Thymus (tissue), 11 donors: ENCODE measurements at regions not wholly inside any gene's neighbourhood (a gene's known extent, or its start where the extent isn't known, plus 50 kb on each side); places are given as distances from the start of the nearest gene placed in this dataset.

ENCODE experiments used
- DNase-seq, 9 donors: peaks; one replicate each; pipeline ENCODE4 v3.0.0-alpha.2; 2013; ENCODE audit warnings: low spot score in 9 of 9, low read depth in 6 of 9, missing footprints in 1 of 9
- H3K27ac ChIP-seq, 2 donors: one replicate each; pipeline ENCODE4 v1.5.1; 2013; ENCODE audit warnings: control low read depth in 1 of 2, low read depth in 1 of 2, low read length in 1 of 2, mild to moderate bottlenecking in 1 of 2, moderate library complexity in 1 of 2
- H3K27me3 ChIP-seq, 2 donors: one replicate each; pipeline ENCODE4 v1.5.1; 2013; ENCODE audit warnings: low read length in 1 of 2; ENCODE audit not compliant: control insufficient read depth in 2 of 2, insufficient read depth in 1 of 2
- H3K36me3 ChIP-seq, 2 donors: one replicate each; pipeline ENCODE4 v1.5.1; 2013; ENCODE audit warnings: low read length in 1 of 2, mild to moderate bottlenecking in 1 of 2, moderate library complexity in 1 of 2; ENCODE audit not compliant: control insufficient read depth in 2 of 2, insufficient read depth in 2 of 2
- H3K4me1 ChIP-seq, 2 donors: one replicate each; pipeline ENCODE4 v1.5.1; 2013; ENCODE audit warnings: low read length in 2 of 2; ENCODE audit not compliant: control insufficient read depth in 2 of 2, insufficient read depth in 2 of 2
- H3K4me3 ChIP-seq, 2 donors: one replicate each; pipeline ENCODE4 v1.5.1; 2013; ENCODE audit warnings: low read length in 2 of 2, control low read depth in 1 of 2, mild to moderate bottlenecking in 1 of 2
- H3K9me3 ChIP-seq, 2 donors: one replicate each; pipeline ENCODE4 v1.5.1; 2013; ENCODE audit warnings: low read length in 1 of 2, mild to moderate bottlenecking in 1 of 2; ENCODE audit not compliant: control insufficient read depth in 2 of 2, insufficient read depth in 1 of 2
- WGBS: extraction: QIAGEN DNeasy Blood & Tissue Kit; methylation state at CpG from one replicate; pipeline ENCODE4 v1.1.7; 2013; 5-methylcytosine and 5-hydroxymethylcytosine counted together
- donor health status: healthy.

GRCh38 chr1:199741586-199741985 is 285.9 kb upstream of the NR5A2 start:
- no peak overlapping the region for H3K4me3 ChIP-seq
- H3K4me1 ChIP-seq, result no peaks in the 10 kb centered on the region
- no peaks in the 10 kb centered on the region for H3K27me3 ChIP-seq
- no peak overlapping the region for H3K27ac ChIP-seq
- DNase-seq, result no peak
- no peaks in the 10 kb centered on the region for H3K9me3 ChIP-seq
- WGBS, result 91% methylated on average over 7 of the region's 7 CpGs
- no peaks in the 10 kb centered on the region for H3K36me3 ChIP-seq

GRCh38 chr1:199742547-199742946 is 285.0 kb upstream of the NR5A2 start:
- WGBS, result 95% methylated on average over 2 of the region's 2 CpGs
- no peaks in the 10 kb centered on the region for H3K9me3 ChIP-seq
- no peak overlapping the region for H3K27ac ChIP-seq
- H3K4me3 ChIP-seq, result no peak overlapping the region
- no peaks in the 10 kb centered on the region for H3K27me3 ChIP-seq
- DNase-seq, result no peak
- no peaks in the 10 kb centered on the region for H3K4me1 ChIP-seq
- H3K36me3 ChIP-seq, result no peaks in the 10 kb centered on the region

- Histone ChIP-seq H3K4me1 (no peaks in the 10 kb centered on the region), H3K4me3 (no peak overlapping the region), H3K27me3 (no peaks in the 10 kb centered on the region), H3K27ac (no peak overlapping the region), H3K9me3 (no peaks in the 10 kb centered on the region), H3K36me3 (no peaks in the 10 kb centered on the region)
- no peak for DNase-seq
- 90% methylated on average over 5 of the region's 5 CpGs for WGBS
Measured at GRCh38 chr1:199743227-199743626, 284.3 kb upstream of the NR5A2 start.

GRCh38 chr1:199746666-199747384 is 280.7 kb upstream of the NR5A2 start:
- Histone ChIP-seq H3K36me3 (no peaks in the 10 kb centered on the region), H3K4me1 (no peaks in the 10 kb centered on the region), H3K27ac (no peak overlapping the region), H3K9me3 (no peaks in the 10 kb centered on the region), H3K27me3 (no peaks in the 10 kb centered on the region), H3K4me3 (no peak overlapping the region)
- no peak for DNase-seq
- WGBS, result 97% methylated on average over 2 of the region's 2 CpGs

- WGBS, result 91% methylated on average over 17 of the region's 17 CpGs
- Histone ChIP-seq H3K4me1 (no peaks in the 10 kb centered on the region), H3K36me3 (no peaks in the 10 kb centered on the region), H3K27ac (peak overlapping the region in 1 of 2 donors; percentile 15), H3K27me3 (no peaks in the 10 kb centered on the region), H3K4me3 (no peak overlapping the region), H3K9me3 (no peaks in the 10 kb centered on the region)
- DNase-seq, result peak in 1 of 9 donors; percentile 2
Measured at GRCh38 chr1:199747984-199748383, 279.5 kb upstream of the NR5A2 start.

- Histone ChIP-seq H3K27ac (no peak overlapping the region), H3K4me1 (no peaks in the 10 kb centered on the region), H3K4me3 (no peak overlapping the region), H3K27me3 (no peaks in the 10 kb centered on the region), H3K36me3 (no peaks in the 10 kb centered on the region), H3K9me3 (no peaks in the 10 kb centered on the region)
- DNase-seq, result no peak
- WGBS, result 93% methylated on average over 5 of the region's 5 CpGs
Measured at GRCh38 chr1:199751506-199751905, 276.0 kb upstream of the NR5A2 start.

GRCh38 chr1:199751962-199752687 is 275.4 kb upstream of the NR5A2 start:
- Histone ChIP-seq H3K27me3 (no peaks in the 10 kb centered on the region), H3K36me3 (no peaks in the 10 kb centered on the region), H3K4me1 (no peaks in the 10 kb centered on the region), H3K27ac (no peak overlapping the region), H3K4me3 (no peak overlapping the region), H3K9me3 (no peaks in the 10 kb centered on the region)
- 97% methylated on average over 4 of the region's 4 CpGs for WGBS
- no peak for DNase-seq

GRCh38 chr1:199752688-199753027 is 274.9 kb upstream of the NR5A2 start:
- 54% methylated on average over 2 of the region's 2 CpGs for WGBS
- Histone ChIP-seq H3K27me3 (no peaks in the 10 kb centered on the region), H3K9me3 (no peaks in the 10 kb centered on the region)

GRCh38 chr1:199753513-199753912 is 274.0 kb upstream of the NR5A2 start:
- no peak for DNase-seq

More at GRCh38 chr1:199752688-199753027, 274.9 kb upstream of the NR5A2 start:
- H3K4me1 ChIP-seq, result no peaks in the 10 kb centered on the region
- DNase-seq, result no peak
- H3K4me3 ChIP-seq, result no peak overlapping the region
- H3K36me3 ChIP-seq, result no peaks in the 10 kb centered on the region
- no peak overlapping the region for H3K27ac ChIP-seq

More at GRCh38 chr1:199753513-199753912, 274.0 kb upstream of the NR5A2 start:
- Histone ChIP-seq H3K9me3 (no peaks in the 10 kb centered on the region), H3K36me3 (no peaks in the 10 kb centered on the region), H3K4me1 (no peaks in the 10 kb centered on the region), H3K27ac (no peak overlapping the region), H3K4me3 (no peak overlapping the region), H3K27me3 (no peaks in the 10 kb centered on the region)
- WGBS, result over 99% methylated on average over 2 of the region's 2 CpGs
